Nephron progenitor cell (in vitro differentiated cells): ENCODE measurements at regions not wholly inside any gene's neighbourhood (a gene's known extent, or its start where the extent isn't known, plus 50 kb on each side); places are given as distances from the start of the nearest gene placed in this dataset.

Experiments
- DNase-seq: peaks from one replicate; pipeline ENCODE4 v3.0.0; 2021
- H3K27ac Mint-ChIP-seq: 2 replicates; pipeline ENCODE4 v1.8.0; 2021; ENCODE audit warnings: mild to moderate bottlenecking, moderate library complexity, mixed read lengths
- H3K27me3 Mint-ChIP-seq: 2 replicates; pipeline ENCODE4 v1.8.0; 2021; ENCODE audit warnings: mild to moderate bottlenecking, low read depth, mixed read lengths; ENCODE audit not compliant: poor library complexity
- H3K36me3 Mint-ChIP-seq: 2 replicates; pipeline ENCODE4 v1.8.0; 2021; ENCODE audit warnings: low read depth, mixed read lengths
- H3K4me1 Mint-ChIP-seq: 2 replicates; pipeline ENCODE4 v1.8.0; 2021; ENCODE audit warnings: mixed read lengths
- H3K4me3 Mint-ChIP-seq: 2 replicates; pipeline ENCODE4 v1.8.0; 2021; ENCODE audit warnings: mild to moderate bottlenecking, moderate library complexity, mixed read lengths
- H3K9me3 Mint-ChIP-seq: 2 replicates; pipeline ENCODE4 v1.8.0; 2021; ENCODE audit warnings: mild to moderate bottlenecking, moderate library complexity, mixed read lengths
- TF ChIP-seq, protein P1 (sequence below): fragments of 200-600 bp; sonication (generic); IDR thresholded peaks from 2 replicates; pipeline ENCODE4 v1.5.0; 2021; ENCODE audit warnings: antibody characterized with exemption

DNA sequence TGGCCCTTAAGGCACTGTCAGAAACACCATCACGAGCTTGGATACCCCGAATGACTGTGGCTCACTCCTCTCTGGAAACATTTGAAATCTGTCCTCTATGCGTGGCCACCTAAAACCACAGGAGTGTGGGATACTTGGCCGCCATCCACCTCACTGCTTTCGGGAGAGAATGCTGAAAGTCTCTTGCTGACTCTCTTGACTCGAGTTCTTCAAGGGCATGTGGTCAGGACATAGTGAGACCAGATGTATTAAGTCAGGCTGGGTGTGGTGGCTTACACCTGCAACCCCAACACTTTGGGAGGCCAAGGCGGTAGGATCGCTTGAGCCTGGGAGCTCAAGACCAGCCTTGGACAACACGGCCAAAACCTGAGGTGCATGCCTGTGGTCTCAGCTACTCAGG, 174.7 kb upstream of the ALG10B start:
- Mint-ChIP-seq H3K27me3 (peaks cover 4% of the 10 kb centered on the region), H3K4me1 (no peaks in the 10 kb centered on the region), H3K4me3 (no peak overlapping the region), H3K36me3 (no peaks in the 10 kb centered on the region), H3K27ac (no peak overlapping the region), H3K9me3 (peaks cover 78% of the 10 kb centered on the region)
- TF ChIP-seq, protein P1, sequence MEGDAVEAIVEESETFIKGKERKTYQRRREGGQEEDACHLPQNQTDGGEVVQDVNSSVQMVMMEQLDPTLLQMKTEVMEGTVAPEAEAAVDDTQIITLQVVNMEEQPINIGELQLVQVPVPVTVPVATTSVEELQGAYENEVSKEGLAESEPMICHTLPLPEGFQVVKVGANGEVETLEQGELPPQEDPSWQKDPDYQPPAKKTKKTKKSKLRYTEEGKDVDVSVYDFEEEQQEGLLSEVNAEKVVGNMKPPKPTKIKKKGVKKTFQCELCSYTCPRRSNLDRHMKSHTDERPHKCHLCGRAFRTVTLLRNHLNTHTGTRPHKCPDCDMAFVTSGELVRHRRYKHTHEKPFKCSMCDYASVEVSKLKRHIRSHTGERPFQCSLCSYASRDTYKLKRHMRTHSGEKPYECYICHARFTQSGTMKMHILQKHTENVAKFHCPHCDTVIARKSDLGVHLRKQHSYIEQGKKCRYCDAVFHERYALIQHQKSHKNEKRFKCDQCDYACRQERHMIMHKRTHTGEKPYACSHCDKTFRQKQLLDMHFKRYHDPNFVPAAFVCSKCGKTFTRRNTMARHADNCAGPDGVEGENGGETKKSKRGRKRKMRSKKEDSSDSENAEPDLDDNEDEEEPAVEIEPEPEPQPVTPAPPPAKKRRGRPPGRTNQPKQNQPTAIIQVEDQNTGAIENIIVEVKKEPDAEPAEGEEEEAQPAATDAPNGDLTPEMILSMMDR = no peak
- no peak for DNase-seq

DNA sequence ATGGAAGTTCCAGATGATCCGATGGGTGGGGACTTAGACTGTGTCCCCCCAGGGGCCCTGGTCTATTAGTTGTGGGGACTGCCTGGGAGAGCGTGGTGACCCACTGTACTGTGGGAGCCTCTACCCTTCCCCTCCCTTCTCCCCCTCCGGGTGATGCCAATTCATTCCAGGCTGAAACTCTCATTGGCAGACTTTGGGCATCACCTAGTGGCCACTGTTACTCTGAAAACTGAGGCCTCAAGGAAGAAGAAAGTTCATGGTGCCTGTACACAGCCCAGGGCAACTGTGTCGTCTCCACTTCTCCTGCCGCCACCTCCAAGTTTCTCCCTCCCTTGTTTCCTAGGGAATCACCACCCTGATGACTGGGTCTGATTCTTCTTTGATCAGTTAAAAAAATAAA, 173.6 kb upstream of the ALG10B start:
- Mint-ChIP-seq H3K4me3 (no peak overlapping the region), H3K4me1 (no peaks in the 10 kb centered on the region), H3K36me3 (no peaks in the 10 kb centered on the region), H3K9me3 (peaks cover 89% of the 10 kb centered on the region), H3K27me3 (peaks cover 4% of the 10 kb centered on the region), H3K27ac (no peak overlapping the region)
- TF ChIP-seq, protein P1 = no peak
- DNase-seq = no peak

DNA sequence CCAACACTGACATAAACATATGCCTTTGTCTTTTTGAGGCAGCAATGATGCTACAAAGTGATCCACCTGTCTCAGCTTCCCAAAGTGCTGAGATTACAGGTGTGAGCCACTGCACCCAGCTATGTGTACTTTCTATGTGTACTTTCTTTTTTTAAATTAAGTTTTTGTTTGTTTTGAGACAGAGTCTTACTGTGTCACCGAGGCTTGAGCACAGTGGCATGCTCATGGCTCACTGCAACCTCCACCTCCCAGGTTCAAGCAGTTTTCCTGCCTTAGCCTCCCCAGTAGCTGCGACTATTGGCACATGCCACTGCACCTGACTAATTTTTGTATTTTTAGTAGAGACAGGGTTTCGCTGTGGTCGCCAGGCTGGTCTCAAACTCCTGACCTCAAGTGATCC, 172.5 kb upstream of the ALG10B start:
- H3K27ac Mint-ChIP-seq = no peak overlapping the region
- H3K36me3 Mint-ChIP-seq = no peaks in the 10 kb centered on the region
- H3K4me1 Mint-ChIP-seq = no peaks in the 10 kb centered on the region
- TF ChIP-seq, protein P1 = no peak
- peaks cover 94% of the 10 kb centered on the region for H3K9me3 Mint-ChIP-seq
- peaks cover 4% of the 10 kb centered on the region for H3K27me3 Mint-ChIP-seq
- no peak for DNase-seq
- no peak overlapping the region for H3K4me3 Mint-ChIP-seq

DNA sequence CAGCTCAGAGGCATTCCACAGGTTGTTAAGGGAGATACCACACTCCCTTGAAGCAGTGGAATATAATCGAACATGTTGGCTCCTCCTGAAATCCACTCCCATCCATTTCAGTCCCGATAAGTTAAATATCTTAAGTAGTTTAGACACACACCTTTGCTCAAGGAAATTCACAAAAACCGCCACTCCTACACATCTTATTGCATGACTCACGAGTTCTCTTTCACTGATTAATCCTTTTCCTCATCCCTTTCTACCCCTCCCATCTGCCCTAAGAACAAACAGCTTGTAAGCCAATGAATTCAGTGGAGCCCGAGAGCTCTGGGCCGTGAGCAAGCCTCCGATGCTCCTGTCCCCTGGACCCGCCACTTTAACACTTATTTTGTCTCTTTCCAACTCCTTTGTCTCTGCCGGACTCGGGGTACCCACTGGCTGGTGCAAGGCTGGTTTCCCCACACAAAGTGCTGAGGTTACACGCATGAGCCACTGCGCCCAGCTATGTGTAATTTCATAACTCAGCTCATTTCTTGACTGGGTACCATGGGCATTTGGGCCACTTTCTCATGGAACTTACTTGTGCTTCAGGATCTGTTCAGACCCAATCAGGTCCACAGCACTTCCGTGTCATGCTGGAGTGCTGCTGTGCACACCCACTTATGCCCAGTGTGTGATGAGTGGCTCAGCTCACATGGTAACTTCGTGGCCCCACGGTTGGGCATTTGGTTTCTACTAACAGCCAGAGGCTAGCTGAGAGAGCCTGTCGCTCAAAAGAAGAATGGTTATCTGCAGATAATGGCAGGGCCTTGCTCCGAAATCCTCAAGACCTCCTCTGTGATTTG, 171.8 kb upstream of the ALG10B start:
- Mint-ChIP-seq H3K27ac (no peak overlapping the region), H3K27me3 (peaks cover 2% of the 10 kb centered on the region), H3K4me1 (no peaks in the 10 kb centered on the region), H3K36me3 (no peaks in the 10 kb centered on the region), H3K4me3 (no peak overlapping the region), H3K9me3 (peaks cover 99% of the 10 kb centered on the region)
- TF ChIP-seq, protein P1 = no peak
- no peak for DNase-seq

DNA sequence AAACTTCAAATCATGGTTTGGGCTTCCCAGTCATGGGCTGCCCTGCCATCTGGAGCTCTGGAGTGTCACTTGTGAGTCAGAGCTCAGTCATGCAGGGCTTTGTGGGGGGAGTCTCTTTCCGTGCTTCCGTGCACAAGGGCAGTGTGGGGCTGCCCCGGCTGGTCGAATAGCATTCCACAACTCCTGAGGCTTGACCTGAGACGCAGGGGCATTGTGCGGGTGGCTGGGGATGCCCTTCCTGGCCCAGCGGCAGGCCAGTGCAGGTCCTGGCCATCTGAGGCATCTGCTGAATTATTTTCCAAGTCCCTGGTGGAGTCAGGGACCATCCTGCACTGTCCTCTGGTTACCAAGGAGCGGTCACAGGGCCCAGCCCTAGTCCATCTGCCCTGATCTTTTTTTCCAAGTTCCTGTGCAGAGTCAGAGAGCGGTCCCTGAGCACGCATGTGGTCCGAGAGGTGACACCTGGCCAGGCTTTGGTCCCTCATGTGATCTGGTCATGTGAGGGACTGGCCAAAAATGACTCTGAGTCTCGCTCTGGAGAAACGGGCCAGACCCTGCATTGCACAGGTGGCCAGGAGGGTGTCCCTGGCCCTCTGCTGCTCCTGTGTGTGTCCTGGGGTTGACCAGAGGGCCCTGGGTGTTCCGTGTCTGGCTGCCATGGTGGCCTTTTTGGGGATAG, 167.0 kb upstream of the ALG10B start:
- no peak overlapping the region for H3K27ac Mint-ChIP-seq
- H3K36me3 Mint-ChIP-seq = no peaks in the 10 kb centered on the region
- peaks cover 97% of the 10 kb centered on the region for H3K9me3 Mint-ChIP-seq
- DNase-seq = no peak
- no peak overlapping the region for H3K4me3 Mint-ChIP-seq
- no peaks in the 10 kb centered on the region for H3K4me1 Mint-ChIP-seq
- H3K27me3 Mint-ChIP-seq = no peaks in the 10 kb centered on the region
- TF ChIP-seq, protein P1 = no peak
